Spinal cord (tissue), 10 donors: ENCODE measurements at regions not wholly inside any gene's neighbourhood (a gene's known extent, or its start where the extent isn't known, plus 50 kb on each side); places are given as distances from the start of the nearest gene placed in this dataset. TPM values are rescaled to one million over a fixed set of nuclear protein-coding genes. Genes with fewer than 3 reads are reported as not detected.
"Not testable (repeated sequence)": the region's sequence is repeated elsewhere in the genome, so short reads cannot be mapped to it uniquely, and the experiment has no call there.

Source experiments
- DNase-seq, 6 donors: peaks; one replicate each; pipeline versions ENCODE4 v3.0.0 to v3.0.0-alpha.2; 2013 to 2015; ENCODE audit warnings: low spot score in 6 of 6, low read depth in 4 of 6
- H3K27ac ChIP-seq: one replicate; pipeline ENCODE4 v1.5.1; 2013; ENCODE audit warnings: low read depth, low read length, control low read depth
- H3K27me3 ChIP-seq: one replicate; pipeline ENCODE4 v1.6.1; 2013; ENCODE audit warnings: low read length; ENCODE audit not compliant: control insufficient read depth, insufficient read depth
- H3K36me3 ChIP-seq: one replicate; pipeline ENCODE4 v1.6.1; 2013; ENCODE audit warnings: low read length; ENCODE audit not compliant: control insufficient read depth, insufficient read depth
- H3K4me1 ChIP-seq: one replicate; pipeline ENCODE4 v1.6.1; 2013; ENCODE audit warnings: low read length; ENCODE audit not compliant: control insufficient read depth, insufficient read depth
- H3K4me3 ChIP-seq: one replicate; pipeline ENCODE4 v1.5.1; 2013; ENCODE audit warnings: low read depth, low read length, control low read depth
- H3K9me3 ChIP-seq: one replicate; pipeline ENCODE4 v1.6.1; 2013; ENCODE audit warnings: low read length; ENCODE audit not compliant: control insufficient read depth, insufficient read depth
- WGBS: methylation state at CpG from one replicate; pipeline ENCODE4 v1.1.5; 2013; ENCODE audit warnings: missing lambda C conversion rate; ENCODE audit not compliant: insufficient coverage; 5-methylcytosine and 5-hydroxymethylcytosine counted together
- small RNA-seq: library from RNA; depleted of rRNA; stranded (forward); fragments of <200 nt; gene quantifications from one replicate; pipeline ENCODE3, GENCODE V24; 2014; ENCODE audit warnings: low replicate concordance
- donor health status: healthy.

DNA sequence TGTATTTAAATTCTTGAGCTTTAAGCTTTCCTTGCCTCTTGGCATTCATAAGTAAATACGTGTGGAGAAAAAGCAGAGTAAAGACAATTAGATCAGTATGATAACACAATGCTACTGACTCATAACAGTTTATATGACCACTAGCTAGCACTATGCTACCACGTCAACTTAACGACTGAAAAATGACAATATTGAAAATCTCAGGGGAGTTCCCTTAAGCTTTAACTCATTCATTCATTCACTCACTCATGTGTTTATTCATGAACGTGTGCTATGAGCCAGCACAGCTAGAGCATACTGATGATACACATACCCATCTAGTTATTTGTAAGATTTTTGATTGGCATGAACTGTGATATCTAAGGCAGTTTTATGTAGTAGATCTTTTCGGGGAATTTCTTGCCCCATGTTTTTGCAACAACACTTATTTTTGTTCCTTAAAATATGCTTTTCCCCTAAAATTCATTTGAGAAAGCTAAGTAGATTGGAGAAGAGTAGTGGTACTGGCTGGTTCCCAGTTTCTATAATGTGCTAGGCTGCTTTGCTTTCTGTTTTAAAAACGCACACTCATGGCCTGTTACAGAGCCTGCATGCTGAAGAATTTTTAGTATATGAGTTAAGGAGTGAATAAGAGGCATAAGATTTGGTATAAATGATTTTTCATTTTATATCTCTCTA, 57.4 kb upstream of the ACBD5 start:
- Histone ChIP-seq H3K4me3 (no peak overlapping the region), H3K36me3 (no peaks in the 10 kb centered on the region), H3K9me3 (no peaks in the 10 kb centered on the region), H3K4me1 (no peaks in the 10 kb centered on the region), H3K27me3 (no peaks in the 10 kb centered on the region), H3K27ac (no peak overlapping the region)
- no CpG with 5 or more reads among the region's 6 CpGs for WGBS
- DNase-seq: no peak

DNA sequence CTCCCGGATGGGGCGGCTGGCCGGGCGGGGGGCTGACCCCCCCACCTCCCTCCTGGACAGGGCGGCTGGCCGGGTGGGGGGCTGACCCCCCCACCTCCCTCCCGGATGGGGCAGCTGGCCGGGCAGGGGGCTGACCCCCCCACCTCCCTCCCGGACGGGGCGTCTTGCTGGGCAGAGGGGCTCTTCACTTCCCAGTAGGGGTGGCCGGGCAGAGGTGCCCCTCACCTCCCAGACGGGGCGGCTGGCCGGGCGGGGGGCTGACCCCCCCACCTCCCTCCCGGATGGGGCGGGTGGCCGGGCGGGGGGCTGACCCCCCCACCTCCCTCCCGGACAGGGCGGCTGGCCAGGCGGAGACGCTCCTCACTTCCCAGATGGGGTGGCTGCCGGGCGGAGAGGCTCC, 55.7 kb upstream of the ACBD5 start:
- H3K36me3 ChIP-seq, H3K4me1 ChIP-seq, H3K27ac ChIP-seq, H3K9me3 ChIP-seq, DNase-seq, H3K4me3 ChIP-seq, H3K27me3 ChIP-seq: not testable (repeated sequence)
- 100% methylated on average over 1 of the region's 26 CpGs for WGBS

DNA sequence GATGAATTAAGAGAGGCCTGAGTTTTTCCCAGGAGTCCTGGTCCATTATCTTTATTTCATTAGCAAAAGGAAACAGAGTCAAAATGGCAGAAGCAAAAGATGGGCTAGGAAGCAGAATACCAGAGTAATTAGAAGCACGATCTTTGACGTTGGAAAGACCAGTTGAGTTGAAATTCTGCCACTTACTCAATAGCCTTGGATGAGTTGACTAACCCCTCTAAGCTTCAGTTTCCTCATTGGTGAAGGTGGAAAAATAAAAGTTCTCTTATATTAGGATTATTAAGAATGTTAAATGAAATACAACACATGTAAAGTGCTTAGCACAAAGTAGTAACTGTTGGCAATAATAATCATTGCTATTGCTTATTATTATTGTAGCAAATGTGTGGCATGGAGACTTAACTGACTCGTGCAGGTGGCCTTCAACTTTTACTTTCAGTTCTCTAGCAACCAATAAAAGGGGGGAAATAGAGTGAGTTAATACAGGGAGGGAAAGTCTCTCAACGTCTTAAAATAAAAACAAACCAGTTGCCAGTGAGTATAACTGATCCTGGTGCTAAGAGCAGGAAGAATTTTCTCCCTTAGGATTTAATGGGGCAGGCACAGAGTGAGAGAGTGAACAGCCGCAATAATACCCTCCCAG, 50.8 kb upstream of the ACBD5 start:
- H3K4me3 ChIP-seq, DNase-seq, H3K27me3 ChIP-seq, H3K36me3 ChIP-seq, H3K9me3 ChIP-seq, H3K27ac ChIP-seq, H3K4me1 ChIP-seq: not testable (repeated sequence)
- 90% methylated on average over 2 of the region's 5 CpGs for WGBS

Small RNA genes in the stretch of these regions (small RNA-seq; reads per million reads assigned to genes)
- not detected for gene RNU6-452P
- not detected for gene RNU6-666P
- not detected for gene TRIAP1P1
